CD4-positive, alpha-beta T cell (primary cell): ENCODE measurements at regions not wholly inside any gene's neighbourhood (a gene's known extent, or its start where the extent isn't known, plus 50 kb on each side); places are given as distances from the start of the nearest gene placed in this dataset.

Experiments used
- ATAC-seq: fragments of 200-7000 bp; cut with Tn5 transposase; one replicate; pipeline ENCODE4 v1.10.0; 2022; ENCODE audit warnings: mild to moderate bottlenecking; ENCODE audit not compliant: poor library complexity
- CTCF ChIA-PET: fragments of 350-600 bp; sonication (Branson Sonifier 250); formaldehyde crosslinking; loops from one replicate; lab custom pipeline; 2021; ENCODE audit warnings: antibody characterized with exemption, inconsistent platforms; lab: Charles Lee
- POLR2A ChIA-PET: fragments of 350-600 bp; sonication (Branson Sonifier 250); formaldehyde crosslinking; loops from one replicate; lab custom pipeline; 2021; ENCODE audit warnings: antibody characterized with exemption, inconsistent platforms; lab: Charles Lee
- DNase-seq, 14 experiments: peaks; one replicate each; pipeline ENCODE4 v3.0.0-alpha.2; 2013 to 2020; ENCODE audit warnings: mixed read lengths in 2 of 14
- H3K27ac ChIP-seq, 2 donors: one replicate each; pipeline versions ENCODE4 v1.5.1 to v1.7.0; 2013; ENCODE audit warnings: low read length in 2 of 2, low read depth in 1 of 2, mild to moderate bottlenecking in 1 of 2
- H3K27me3 ChIP-seq, 2 experiments: 1 replicate in 1 of 2; 2 replicates in 1 of 2; pipeline versions ENCODE4 v1.6.1 to v1.7.0; 2013; ENCODE audit warnings: low read length in 2 of 2, control low read depth in 1 of 2, mild to moderate bottlenecking in 1 of 2, moderate library complexity in 1 of 2; ENCODE audit not compliant: insufficient read depth in 2 of 2, control insufficient read depth in 1 of 2
- H3K36me3 ChIP-seq: one replicate; pipeline ENCODE4 v1.6.1; 2013; ENCODE audit warnings: low read length, control low read depth; ENCODE audit not compliant: insufficient read depth
- H3K4me1 ChIP-seq: one replicate; pipeline ENCODE4 v1.6.1; 2013; ENCODE audit warnings: low read length, control low read depth; ENCODE audit not compliant: insufficient read depth
- H3K4me3 ChIP-seq: one replicate; pipeline ENCODE4 v1.5.1; 2013; ENCODE audit warnings: mild to moderate bottlenecking, low read length, moderate library complexity
- H3K9me3 ChIP-seq, 2 experiments: 1 replicate in 1 of 2; 2 replicates in 1 of 2; pipeline versions ENCODE4 v1.6.1 to v1.7.0; 2013; ENCODE audit warnings: low read length in 2 of 2, mild to moderate bottlenecking in 2 of 2, control low read depth in 1 of 2, moderate library complexity in 1 of 2; ENCODE audit not compliant: control insufficient read depth in 1 of 2, insufficient read depth in 1 of 2
- H3K27ac Mint-ChIP-seq: one replicate; pipeline ENCODE4 v1.8.0; 2020; ENCODE audit warnings: mixed read lengths
- H3K27me3 Mint-ChIP-seq: one replicate; pipeline ENCODE4 v1.8.0; 2021; ENCODE audit warnings: mixed read lengths
- H3K36me3 Mint-ChIP-seq: one replicate; pipeline ENCODE4 v1.8.0; 2021; ENCODE audit warnings: low read depth, mixed read lengths
- H3K4me1 Mint-ChIP-seq: one replicate; pipeline ENCODE4 v1.8.0; 2021; ENCODE audit warnings: low read depth, mixed read lengths
- H3K4me3 Mint-ChIP-seq: one replicate; pipeline ENCODE4 v1.8.0; 2020; ENCODE audit warnings: mild to moderate bottlenecking, mixed read lengths
- H3K9me3 Mint-ChIP-seq: one replicate; pipeline ENCODE4 v1.8.0; 2020; ENCODE audit warnings: mixed read lengths
- CTCF ChIP-seq: fragments of 200-600 bp; IDR thresholded peaks from one replicate; pipeline ENCODE4 v1.8.0; 2022; ENCODE audit warnings: antibody characterized with exemption, mild to moderate bottlenecking
- intact Hi-C, 2 experiments: fragments of 100-400 bp; cut with DNase I in 1 of 2; cut with micrococcal nuclease in 1 of 2; formaldehyde crosslinking; loops; one replicate each; pipeline versions ENCODE4 v1.15.1 to v1.9.0; 2023 to 2025; cut with DNase I, micrococcal nuclease

- no peaks in the 10 kb centered on the region for H3K9me3 Mint-ChIP-seq
- Histone ChIP-seq H3K4me1 (no peaks in the 10 kb centered on the region), H3K36me3 (no peaks in the 10 kb centered on the region), H3K4me3 (no peak overlapping the region), H3K9me3 (peaks cover 0 to 8% of the 10 kb centered on the region in 2 experiments), H3K27ac (no peak overlapping the region), H3K27me3 (no peaks in the 10 kb centered on the region)
- DNase-seq (no peak), ATAC-seq (no peak)
- peaks cover 12% of the 10 kb centered on the region for H3K27me3 Mint-ChIP-seq
- no peaks in the 10 kb centered on the region for H3K4me1 Mint-ChIP-seq
- H3K36me3 Mint-ChIP-seq: no peaks in the 10 kb centered on the region
- no peak overlapping the region for H3K4me3 Mint-ChIP-seq
- no peak for TF ChIP-seq CTCF
- ChIA-PET POLR2A (no interaction called here), CTCF (no interaction called here)
- intact Hi-C loops: no loop called here
- H3K27ac Mint-ChIP-seq: no peak overlapping the region
These were observed 127.9 kb upstream of the NTM start for GRCh38 chr11:131242476-131243000.

- Histone ChIP-seq H3K36me3 (no peaks in the 10 kb centered on the region), H3K27ac (no peak overlapping the region), H3K9me3 (peaks cover 0 to 5% of the 10 kb centered on the region in 2 experiments), H3K27me3 (peaks cover 0 to 5% of the 10 kb centered on the region in 2 experiments), H3K4me1 (no peaks in the 10 kb centered on the region), H3K4me3 (no peak overlapping the region)
- CTCF ChIA-PET: no interaction called here
- DNase-seq (no peak), ATAC-seq (no peak)
- Mint-ChIP-seq H3K4me1 (no peaks in the 10 kb centered on the region), H3K27ac (no peak overlapping the region), H3K27me3 (peaks cover 22% of the 10 kb centered on the region), H3K36me3 (no peaks in the 10 kb centered on the region), H3K9me3 (no peaks in the 10 kb centered on the region), H3K4me3 (no peak overlapping the region)
- intact Hi-C loops: no loop called here
- POLR2A ChIA-PET: no interaction called here
- no peak for TF ChIP-seq CTCF
These were observed 124.3 kb upstream of the NTM start for GRCh38 chr11:131246156-131246555.

- POLR2A ChIA-PET: no interaction called here
- no peak for TF ChIP-seq CTCF
- CTCF ChIA-PET: no interaction called here
These were observed 123.8 kb upstream of the NTM start for GRCh38 chr11:131246663-131247062.

More at GRCh38 chr11:131246663-131247062, 123.8 kb upstream of the NTM start:
- intact Hi-C loops: no loop called here
- Histone ChIP-seq H3K4me1 (no peaks in the 10 kb centered on the region), H3K4me3 (no peak overlapping the region), H3K27me3 (peaks cover 0 to 5% of the 10 kb centered on the region in 2 experiments), H3K9me3 (peaks cover 0 to 5% of the 10 kb centered on the region in 2 experiments), H3K27ac (no peak overlapping the region), H3K36me3 (no peaks in the 10 kb centered on the region)
- ATAC-seq: no peak
- Mint-ChIP-seq H3K27ac (no peak overlapping the region), H3K9me3 (no peaks in the 10 kb centered on the region), H3K4me1 (no peaks in the 10 kb centered on the region), H3K4me3 (no peak overlapping the region), H3K36me3 (no peaks in the 10 kb centered on the region), H3K27me3 (peaks cover 22% of the 10 kb centered on the region)
- no peak for DNase-seq
